SJCRH30 (cell line): ENCODE measurements at regions not wholly inside any gene's neighbourhood (a gene's known extent, or its start where the extent isn't known, plus 50 kb on each side); places are given as distances from the start of the nearest gene placed in this dataset.

ENCODE experiments used
- DNase-seq, 2 experiments: peaks; one replicate each; pipeline ENCODE4 v3.0.0-alpha.2; 2015 to 2020
- H3K27ac ChIP-seq: fragments of 250-450 bp; sonication (Bioruptor Pico); 2 replicates; pipeline ENCODE4 v1.5.1; 2020; ENCODE audit warnings: mild to moderate bottlenecking, moderate library complexity
- H3K27me3 ChIP-seq: fragments of 250-450 bp; sonication (Bioruptor Pico); 2 replicates; pipeline ENCODE4 v1.5.1; 2020; ENCODE audit warnings: mild to moderate bottlenecking, moderate library complexity
- H3K36me3 ChIP-seq: fragments of 250-450 bp; sonication (Bioruptor Pico); 2 replicates; pipeline ENCODE4 v1.5.1; 2020; ENCODE audit warnings: mild to moderate bottlenecking, moderate library complexity
- H3K4me1 ChIP-seq: fragments of 250-450 bp; sonication (Bioruptor Pico); 2 replicates; pipeline ENCODE4 v1.5.1; 2020; ENCODE audit warnings: mild to moderate bottlenecking, moderate library complexity
- H3K4me3 ChIP-seq: fragments of 250-450 bp; sonication (Bioruptor Pico); 2 replicates; pipeline ENCODE4 v1.5.1; 2020; ENCODE audit warnings: mild to moderate bottlenecking, moderate library complexity
- H3K9me3 ChIP-seq: fragments of 250-450 bp; sonication (Bioruptor Pico); replicated peaks from 2 replicates; pipeline ENCODE4 v1.5.1; 2020; ENCODE audit warnings: mild to moderate bottlenecking, moderate library complexity

GRCh38 chr13:61700620-61701019 lies 285.0 kb upstream of the PCDH20 start:
- Histone ChIP-seq H3K27ac (peak overlapping the region; percentile 45), H3K27me3 (no peaks in the 10 kb centered on the region), H3K4me3 (peak overlapping the region; percentile 18), H3K36me3 (no peaks in the 10 kb centered on the region), H3K4me1 (no peaks in the 10 kb centered on the region), H3K9me3 (no peaks in the 10 kb centered on the region)
- peak; percentile 4 to 27 for DNase-seq

GRCh38 chr13:61700181-61700580 lies 284.5 kb upstream of the PCDH20 start:
- Histone ChIP-seq H3K4me3 (peak overlapping the region; percentile 18), H3K27me3 (no peaks in the 10 kb centered on the region), H3K9me3 (no peaks in the 10 kb centered on the region), H3K27ac (peak overlapping the region; percentile 45), H3K4me1 (no peaks in the 10 kb centered on the region), H3K36me3 (no peaks in the 10 kb centered on the region)
- no peak for DNase-seq

GRCh38 chr13:61696676-61697075 lies 281.0 kb upstream of the PCDH20 start:
- no peaks in the 10 kb centered on the region for H3K9me3 ChIP-seq
- no peaks in the 10 kb centered on the region for H3K4me1 ChIP-seq
- H3K36me3 ChIP-seq = no peaks in the 10 kb centered on the region
- H3K27ac ChIP-seq = no peak overlapping the region
- H3K27me3 ChIP-seq = no peaks in the 10 kb centered on the region
- no peak overlapping the region for H3K4me3 ChIP-seq
- DNase-seq = no peak

GRCh38 chr13:61695147-61695546 lies 279.5 kb upstream of the PCDH20 start:
- H3K4me3 ChIP-seq = no peak overlapping the region
- H3K9me3 ChIP-seq = no peaks in the 10 kb centered on the region
- no peak overlapping the region for H3K27ac ChIP-seq
- no peaks in the 10 kb centered on the region for H3K36me3 ChIP-seq
- DNase-seq = no peak
- H3K4me1 ChIP-seq = no peaks in the 10 kb centered on the region
- H3K27me3 ChIP-seq = no peaks in the 10 kb centered on the region

- Histone ChIP-seq H3K27ac (no peak overlapping the region), H3K27me3 (no peaks in the 10 kb centered on the region), H3K4me1 (no peaks in the 10 kb centered on the region), H3K36me3 (no peaks in the 10 kb centered on the region), H3K9me3 (no peaks in the 10 kb centered on the region), H3K4me3 (no peak overlapping the region)
- no peak for DNase-seq
These were observed 277.0 kb upstream of the PCDH20 start for GRCh38 chr13:61692691-61693090.

GRCh38 chr13:61685682-61686012 lies 270.0 kb upstream of the PCDH20 start:
- no peaks in the 10 kb centered on the region for H3K27me3 ChIP-seq
- peak in 1 of 2 experiments; percentile 6 for DNase-seq
- H3K4me3 ChIP-seq = no peak overlapping the region
- H3K36me3 ChIP-seq = no peaks in the 10 kb centered on the region
- no peaks in the 10 kb centered on the region for H3K9me3 ChIP-seq
- no peak overlapping the region for H3K27ac ChIP-seq
- no peaks in the 10 kb centered on the region for H3K4me1 ChIP-seq

- H3K36me3 ChIP-seq = no peaks in the 10 kb centered on the region
- H3K4me1 ChIP-seq = no peaks in the 10 kb centered on the region
- no peaks in the 10 kb centered on the region for H3K27me3 ChIP-seq
- no peak overlapping the region for H3K4me3 ChIP-seq
- H3K27ac ChIP-seq = no peak overlapping the region
- no peaks in the 10 kb centered on the region for H3K9me3 ChIP-seq
- DNase-seq = no peak
These were observed 269.5 kb upstream of the PCDH20 start for GRCh38 chr13:61684976-61685681.

GRCh38 chr13:61672756-61673155 lies 257.1 kb upstream of the PCDH20 start:
- Histone ChIP-seq H3K36me3 (no peaks in the 10 kb centered on the region), H3K27me3 (no peaks in the 10 kb centered on the region), H3K4me1 (no peaks in the 10 kb centered on the region), H3K4me3 (no peak overlapping the region), H3K27ac (no peak overlapping the region), H3K9me3 (no peaks in the 10 kb centered on the region)
- DNase-seq = no peak

- H3K27me3 ChIP-seq = no peaks in the 10 kb centered on the region
- H3K9me3 ChIP-seq = no peaks in the 10 kb centered on the region
- DNase-seq = no peak
- no peak overlapping the region for H3K27ac ChIP-seq
- no peaks in the 10 kb centered on the region for H3K4me1 ChIP-seq
- H3K36me3 ChIP-seq = no peaks in the 10 kb centered on the region
- no peak overlapping the region for H3K4me3 ChIP-seq
These were observed 254.9 kb upstream of the PCDH20 start for GRCh38 chr13:61670384-61671161.

- H3K9me3 ChIP-seq = no peaks in the 10 kb centered on the region
- H3K4me1 ChIP-seq = no peaks in the 10 kb centered on the region
- no peaks in the 10 kb centered on the region for H3K27me3 ChIP-seq
- no peak for DNase-seq
- no peak overlapping the region for H3K4me3 ChIP-seq
- H3K36me3 ChIP-seq = no peaks in the 10 kb centered on the region
- no peak overlapping the region for H3K27ac ChIP-seq
These were observed 249.4 kb upstream of the PCDH20 start for GRCh38 chr13:61664801-61665705.

- H3K4me3 ChIP-seq = no peak overlapping the region
- DNase-seq = no peak
- H3K4me1 ChIP-seq = no peaks in the 10 kb centered on the region
- no peaks in the 10 kb centered on the region for H3K9me3 ChIP-seq
- H3K27ac ChIP-seq = no peak overlapping the region
- no peaks in the 10 kb centered on the region for H3K36me3 ChIP-seq
- no peaks in the 10 kb centered on the region for H3K27me3 ChIP-seq
These were observed 238.8 kb upstream of the PCDH20 start for GRCh38 chr13:61654481-61654880.

GRCh38 chr13:61648547-61648946 lies 232.9 kb upstream of the PCDH20 start:
- Histone ChIP-seq H3K4me3 (no peak overlapping the region), H3K4me1 (no peaks in the 10 kb centered on the region), H3K36me3 (no peaks in the 10 kb centered on the region), H3K9me3 (no peaks in the 10 kb centered on the region), H3K27me3 (no peaks in the 10 kb centered on the region), H3K27ac (no peak overlapping the region)
- DNase-seq = no peak

GRCh38 chr13:61612192-61612591 lies 196.5 kb upstream of the PCDH20 start:
- no peak for DNase-seq
- Histone ChIP-seq H3K9me3 (no peaks in the 10 kb centered on the region), H3K4me3 (no peak overlapping the region), H3K36me3 (no peaks in the 10 kb centered on the region), H3K27me3 (no peaks in the 10 kb centered on the region), H3K4me1 (no peaks in the 10 kb centered on the region), H3K27ac (no peak overlapping the region)

GRCh38 chr13:61608138-61608537 lies 192.5 kb upstream of the PCDH20 start:
- Histone ChIP-seq H3K36me3 (no peaks in the 10 kb centered on the region), H3K27me3 (no peaks in the 10 kb centered on the region), H3K4me3 (no peak overlapping the region), H3K9me3 (no peaks in the 10 kb centered on the region), H3K4me1 (no peaks in the 10 kb centered on the region), H3K27ac (no peak overlapping the region)
- no peak for DNase-seq
